ELR (cell line): ENCODE measurements at regions not wholly inside any gene's neighbourhood (a gene's known extent, or its start where the extent isn't known, plus 50 kb on each side); places are given as distances from the start of the nearest gene placed in this dataset.

Source experiments
- DNase-seq: peaks from one replicate; pipeline ENCODE4 v3.0.0-alpha.2; 2015; ENCODE audit warnings: low read depth

GRCh38 chr5:88144219-88145001 is 124.2 kb downstream of the TMEM161B start:
- DNase-seq, result no peak

DNA sequence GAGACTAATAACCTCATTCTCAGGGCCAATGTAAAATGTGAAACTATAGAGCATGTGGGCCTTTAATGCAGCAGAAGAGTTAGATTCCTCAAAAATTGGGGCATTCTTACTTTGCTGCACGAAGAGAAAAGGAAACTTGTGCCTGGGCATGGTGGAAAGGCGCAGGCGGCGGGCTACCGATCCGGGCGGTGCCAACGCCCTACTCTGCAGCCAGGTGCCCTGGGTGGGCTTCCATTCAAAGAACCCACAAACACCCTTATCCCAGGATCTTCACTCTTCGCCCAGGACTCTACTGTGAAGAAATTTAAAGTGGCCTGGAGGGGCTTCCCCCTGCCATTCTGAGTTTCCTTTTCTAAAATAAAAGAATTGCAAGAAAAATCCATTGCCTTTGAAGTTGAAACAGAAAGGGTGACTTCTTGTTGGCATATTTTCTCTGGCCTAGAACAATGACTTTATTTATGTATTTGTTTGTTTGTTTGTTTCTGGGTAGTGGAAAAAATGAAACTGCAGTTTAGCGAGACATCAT is 124.9 kb downstream of the TMEM161B start:
- no peak for DNase-seq

DNA sequence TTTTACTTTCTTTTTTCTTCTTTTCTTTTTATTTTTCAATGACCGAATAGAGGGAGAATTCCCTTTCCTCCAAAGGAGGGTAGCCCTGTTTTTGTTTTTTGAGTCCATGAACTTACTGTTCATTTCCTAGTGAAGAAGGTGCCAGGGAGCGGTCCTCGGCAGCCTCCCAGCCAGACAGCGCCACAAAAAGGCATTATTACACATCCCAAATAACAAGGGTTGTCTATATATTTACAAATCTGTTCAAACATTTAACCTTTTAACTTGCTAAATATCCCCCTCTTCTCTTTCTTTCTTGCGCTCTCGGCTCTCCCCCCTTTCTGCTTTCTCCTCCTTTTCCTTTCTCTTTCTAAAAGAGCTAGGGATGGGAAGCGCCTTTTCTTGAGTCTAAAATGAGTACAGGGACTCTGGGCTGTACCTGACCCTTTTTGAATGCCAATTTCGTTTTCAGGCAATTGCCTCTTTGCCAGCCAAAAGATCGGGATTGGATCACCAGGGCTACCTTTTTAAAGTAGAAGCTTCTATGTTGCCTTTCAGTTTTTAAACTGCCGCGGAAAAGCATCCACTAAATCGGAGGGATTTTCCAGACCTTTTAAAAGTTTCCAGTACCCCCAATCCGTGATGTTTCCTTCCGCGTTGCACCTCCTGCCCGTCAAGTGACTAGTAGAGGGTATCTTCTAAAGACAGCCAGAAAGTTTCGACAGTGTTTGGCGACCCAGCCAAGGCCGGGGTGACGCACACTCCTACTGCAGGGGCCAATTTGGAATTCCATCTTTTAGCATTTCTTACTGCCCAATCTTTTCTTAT is 125.6 kb downstream of the TMEM161B start:
- DNase-seq, result peak; percentile 8

- DNase-seq, result peak; percentile 12
Observed at GRCh38 chr5:88142636-88142885, 126.1 kb downstream of the TMEM161B start.

DNA sequence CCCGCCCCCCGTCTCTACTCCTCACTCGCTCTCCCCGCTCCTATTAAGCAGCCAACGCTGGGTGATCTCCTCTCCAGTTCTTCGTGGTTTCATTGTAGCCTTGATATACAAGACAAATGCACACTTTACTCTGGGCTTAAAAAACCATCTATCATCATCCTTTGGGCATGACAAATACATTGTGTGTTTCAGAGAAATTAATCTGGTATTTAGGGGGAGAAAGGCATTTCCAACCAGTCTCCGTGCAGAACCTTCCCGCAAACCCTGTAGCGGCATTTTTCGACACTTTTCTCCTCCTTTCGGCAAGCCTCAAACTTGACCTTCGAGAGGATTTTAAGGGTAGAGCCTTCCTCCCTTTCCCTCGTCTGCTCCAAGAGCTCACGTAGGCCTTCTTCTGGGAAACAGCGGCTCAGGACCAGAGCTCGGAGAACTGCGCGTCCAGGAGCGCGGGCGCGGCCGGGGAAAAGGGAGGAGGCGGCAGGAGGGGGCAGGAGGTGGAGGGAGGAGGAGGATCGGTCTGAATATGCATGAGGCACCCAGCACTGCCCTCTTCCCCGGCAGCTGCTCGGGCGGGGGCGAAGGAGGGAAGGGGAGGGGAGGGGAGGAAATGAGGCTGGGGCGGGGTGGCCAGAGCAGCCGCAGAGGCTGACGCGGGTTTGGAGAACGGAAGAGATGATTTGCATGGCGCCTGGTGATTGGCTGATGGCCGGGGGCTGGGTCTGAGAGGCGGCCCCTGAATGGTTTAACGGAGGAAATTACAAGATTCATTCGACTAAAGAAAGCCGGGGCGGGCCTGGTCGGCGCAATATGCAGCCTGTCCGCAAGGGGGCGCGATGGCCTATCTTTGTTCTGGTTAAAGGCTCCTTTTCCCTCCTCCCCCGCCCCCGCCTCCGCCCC is 127.5 kb downstream of the TMEM161B start:
- DNase-seq, result peak; percentile 96

GRCh38 chr5:88140396-88140855 is 128.2 kb downstream of the TMEM161B start:
- no peak for DNase-seq

GRCh38 chr5:88130211-88130815 is 138.3 kb downstream of the TMEM161B start:
- no peak for DNase-seq

- DNase-seq, result no peak
Observed at GRCh38 chr5:88128813-88129212, 139.8 kb downstream of the TMEM161B start.

DNA sequence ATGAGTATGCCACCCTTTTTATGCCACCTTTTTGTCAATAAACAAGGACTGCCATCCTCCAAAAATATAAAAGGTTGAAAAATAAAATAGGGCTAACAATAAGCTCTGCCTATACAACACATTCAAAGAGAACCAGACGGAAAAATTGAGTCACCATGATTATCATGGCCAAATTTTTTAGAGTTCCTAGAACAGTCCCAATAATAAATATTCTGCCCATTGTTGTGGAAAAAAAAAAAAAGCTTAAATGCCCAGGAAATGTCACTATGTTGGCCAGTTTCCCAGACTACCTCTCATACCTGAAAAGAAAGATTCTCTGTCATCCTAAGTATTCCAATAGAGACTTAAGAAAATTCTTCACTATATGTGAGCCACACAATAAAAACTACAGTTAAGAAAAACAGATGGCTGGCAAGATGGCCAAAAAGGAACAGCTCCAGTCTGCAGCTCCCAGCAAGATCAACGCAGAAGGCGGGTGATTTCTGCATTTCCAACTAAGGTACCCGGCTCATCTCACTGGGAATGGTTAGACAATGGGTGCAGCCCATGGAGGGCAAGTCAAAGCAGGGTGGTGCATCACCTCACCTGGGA is 149.0 kb downstream of the TMEM161B start:
- DNase-seq, result no peak

GRCh38 chr5:88118179-88118578 is 150.5 kb downstream of the TMEM161B start:
- no peak for DNase-seq

- no peak for DNase-seq
Observed at GRCh38 chr5:88117546-88117945, 151.1 kb downstream of the TMEM161B start.

- DNase-seq, result no peak
Observed at GRCh38 chr5:88116396-88116795, 152.2 kb downstream of the TMEM161B start.

DNA sequence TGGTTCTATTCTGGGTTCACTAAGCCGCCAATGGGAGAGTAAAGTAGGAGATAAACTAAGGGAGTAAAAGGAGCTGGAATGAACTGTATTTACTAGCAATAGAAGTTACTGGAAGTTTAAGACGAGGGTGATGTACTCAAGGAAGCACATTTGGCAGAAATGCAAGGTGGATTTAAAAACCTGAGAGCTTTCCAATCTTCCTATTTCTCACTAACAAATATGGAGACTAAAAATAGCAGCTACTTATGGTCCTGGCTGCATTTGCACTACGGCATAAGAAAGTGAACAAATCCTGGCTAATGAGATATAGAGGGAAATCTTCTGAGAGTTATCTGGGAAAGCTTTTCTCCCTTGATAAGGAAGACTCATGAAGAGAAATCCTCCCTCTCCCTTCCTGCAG is 153.4 kb downstream of the TMEM161B start:
- no peak for DNase-seq

DNA sequence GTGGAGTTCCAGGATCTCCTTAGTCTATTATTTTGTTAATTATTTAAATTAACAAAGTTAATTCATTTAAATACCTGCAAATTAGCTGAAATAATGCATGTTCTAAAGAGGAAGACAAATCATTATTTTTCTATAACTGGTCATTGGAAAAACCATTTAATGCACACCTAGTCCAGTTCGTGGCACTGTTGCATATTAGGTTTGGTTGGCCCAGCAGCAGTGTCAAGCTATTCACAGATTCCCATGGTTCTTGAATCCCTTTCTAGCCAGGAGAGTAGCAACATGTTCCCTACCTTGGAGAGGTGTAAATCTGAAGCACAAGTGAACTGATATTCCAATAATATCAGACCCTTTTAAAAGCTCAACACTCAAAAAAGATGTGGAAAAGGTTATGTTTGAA is 155.2 kb downstream of the TMEM161B start:
- no peak for DNase-seq

DNA sequence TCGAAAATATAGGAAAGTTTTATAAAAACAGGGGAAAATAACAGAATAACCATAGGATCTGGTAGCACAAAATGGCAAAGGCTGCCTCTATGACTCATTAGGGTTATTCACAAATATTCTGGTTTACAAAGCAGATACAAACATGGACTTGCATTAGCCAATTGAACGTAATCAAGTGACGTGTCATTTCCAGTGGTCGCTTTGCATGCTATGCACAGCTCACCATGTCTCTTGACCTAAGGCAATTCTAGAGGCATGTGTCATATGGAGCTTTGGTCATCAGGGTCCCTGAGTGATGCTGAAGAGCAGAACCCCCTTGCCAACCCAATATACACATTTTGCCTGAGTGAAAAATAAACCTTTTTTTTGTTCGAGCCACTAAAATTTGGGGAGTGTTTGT is 158.8 kb downstream of the TMEM161B start:
- DNase-seq, result peak; percentile 50

- DNase-seq, result no peak
Observed at GRCh38 chr5:88108490-88109279, 160.0 kb downstream of the TMEM161B start.

DNA sequence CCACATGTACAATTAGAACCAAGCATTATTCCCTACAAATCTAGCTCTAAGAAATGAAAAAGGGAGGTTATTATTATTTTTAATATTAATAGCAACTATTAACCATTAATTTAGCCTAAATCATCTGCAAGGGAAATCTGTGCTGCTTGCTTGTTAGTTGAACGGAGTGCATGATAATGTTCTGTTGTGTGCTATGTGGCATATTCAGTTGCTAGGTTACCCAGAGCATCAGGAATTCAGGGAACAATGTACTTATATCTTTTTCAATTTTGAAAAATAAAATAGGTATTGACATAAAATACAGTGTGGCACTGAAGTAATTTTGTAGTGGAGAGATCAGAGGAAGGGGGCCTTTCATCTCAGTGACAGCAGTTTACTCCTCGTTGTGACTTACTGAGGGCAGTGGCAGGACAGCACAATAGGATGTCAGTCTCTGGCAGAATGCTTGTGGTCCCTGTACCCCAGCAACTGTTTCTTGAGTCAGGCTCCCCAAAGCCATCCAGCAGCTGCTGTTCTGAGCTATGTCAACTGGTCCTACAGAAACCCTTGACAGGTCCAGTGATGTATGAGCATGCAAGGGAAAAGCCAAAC is 173.6 kb downstream of the TMEM161B start:
- no peak for DNase-seq

GRCh38 chr5:88094403-88094802 is 174.2 kb downstream of the TMEM161B start:
- DNase-seq, result no peak

DNA sequence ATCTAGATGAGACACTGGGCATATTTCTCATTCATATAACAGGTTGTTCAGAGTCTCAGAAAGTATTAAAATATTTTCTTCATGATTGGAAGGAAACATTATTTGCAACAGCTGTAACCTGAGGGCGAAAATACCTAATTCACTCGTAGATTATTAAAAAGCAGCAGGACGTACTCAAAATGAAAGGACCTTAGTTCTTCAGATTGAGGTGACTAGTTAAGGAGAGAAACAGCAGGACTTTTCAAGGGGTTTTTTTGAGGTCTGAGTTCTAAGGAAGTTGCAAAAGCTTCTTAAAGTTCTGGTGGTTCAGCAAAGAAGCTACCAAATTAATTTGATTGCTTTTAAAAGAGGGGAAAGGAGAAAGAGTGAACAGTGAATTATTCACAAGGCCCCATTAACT is 174.9 kb downstream of the TMEM161B start:
- no peak for DNase-seq

DNA sequence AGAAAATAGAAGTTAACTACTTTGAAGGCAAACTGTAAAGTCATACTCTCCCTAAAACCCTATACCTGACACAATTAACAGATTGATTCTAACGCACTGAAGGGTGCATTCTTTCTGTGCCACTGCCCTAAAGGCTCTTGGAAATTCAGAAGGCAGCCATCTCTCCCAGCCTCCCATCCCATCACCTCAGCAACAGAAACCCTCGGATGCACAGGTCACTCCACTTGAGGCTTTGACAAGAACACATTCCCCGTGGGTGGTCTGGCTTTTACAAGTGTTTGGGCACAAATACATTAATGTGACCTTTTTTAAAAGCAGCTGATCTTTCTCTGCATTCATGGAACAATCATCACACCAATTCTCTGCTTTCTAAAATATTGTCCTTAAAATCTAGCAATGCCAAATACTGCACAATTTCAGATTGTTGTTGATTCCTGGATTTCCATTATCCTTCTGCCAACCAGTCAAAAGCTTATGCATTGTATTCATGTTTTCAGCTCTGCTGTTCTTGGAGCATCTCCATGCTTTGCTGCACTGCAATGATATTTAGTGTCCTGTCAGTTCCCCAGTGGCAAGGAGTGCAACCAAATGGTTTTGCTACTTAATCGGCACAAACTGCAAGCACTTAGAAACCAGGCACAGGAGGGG is 175.6 kb downstream of the TMEM161B start:
- no peak for DNase-seq
